Activated naive CD4-positive, alpha-beta T cell treated with anti-CD3 and anti-CD28 coated beads for 36 hours (primary cell): ENCODE measurements at regions not wholly inside any gene's neighbourhood (a gene's known extent, or its start where the extent isn't known, plus 50 kb on each side); places are given as distances from the start of the nearest gene placed in this dataset.

ENCODE experiments used
- CTCF ChIA-PET: fragments of 350-600 bp; sonication (Branson Sonifier 250); formaldehyde crosslinking; loops from one replicate; lab custom pipeline; 2021; ENCODE audit warnings: antibody characterized with exemption; lab: Charles Lee
- DNase-seq: peaks from one replicate; pipeline ENCODE4 v3.0.0-alpha.2; 2020
- H3K27ac Mint-ChIP-seq: one replicate; pipeline ENCODE4 v1.8.0; 2021; ENCODE audit warnings: mild to moderate bottlenecking, mixed read lengths
- H3K27me3 Mint-ChIP-seq: one replicate; pipeline ENCODE4 v1.8.0; 2021; ENCODE audit warnings: low read depth, mixed read lengths
- H3K36me3 Mint-ChIP-seq: one replicate; pipeline ENCODE4 v1.8.0; 2021; ENCODE audit warnings: low read depth, mixed read lengths
- H3K4me1 Mint-ChIP-seq: one replicate; pipeline ENCODE4 v1.8.0; 2021; ENCODE audit warnings: low read depth, mixed read lengths
- H3K4me3 Mint-ChIP-seq: one replicate; pipeline ENCODE4 v1.8.0; 2021; ENCODE audit warnings: mild to moderate bottlenecking, moderate library complexity, mixed read lengths
- H3K9me3 Mint-ChIP-seq: one replicate; pipeline ENCODE4 v1.8.0; 2021; ENCODE audit warnings: mixed read lengths
- intact Hi-C: fragments of 100-400 bp; cut with micrococcal nuclease; formaldehyde crosslinking; loops from one replicate; pipeline ENCODE4 v1.15.1; 2023

DNA sequence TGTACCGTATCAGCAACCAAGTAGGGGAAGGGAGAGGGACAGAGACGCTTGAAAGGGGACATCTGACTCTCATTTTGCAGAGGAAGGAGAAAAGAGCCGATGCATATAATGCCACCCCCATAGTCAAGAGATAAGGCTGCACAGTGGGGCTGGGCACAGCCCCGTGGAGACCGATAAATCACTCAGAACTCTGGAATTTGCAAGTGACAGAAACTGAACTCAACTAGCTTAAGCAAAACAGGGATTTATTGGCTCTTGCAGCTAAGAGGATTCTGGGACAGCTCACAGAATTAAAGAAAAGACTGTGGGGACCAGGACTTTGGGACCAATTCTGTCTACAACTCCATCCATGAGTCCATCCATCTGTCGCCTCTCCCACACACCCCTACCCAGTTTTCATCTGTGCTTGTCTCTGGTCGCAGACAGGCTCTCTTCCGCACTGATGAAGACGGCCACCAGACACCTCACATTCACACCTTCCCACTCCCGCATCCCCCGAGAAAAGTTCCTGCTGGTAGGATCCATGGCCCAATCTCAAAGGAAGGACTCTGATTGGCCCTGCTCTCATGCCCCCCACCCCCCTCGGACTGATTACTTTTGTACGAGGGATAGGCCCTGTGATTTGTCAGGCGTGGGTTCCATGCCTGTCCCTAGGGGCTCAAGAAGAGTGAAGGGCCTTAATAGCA, 105.9 kb upstream of the RPL38 start:
- no peak overlapping the region for H3K27ac Mint-ChIP-seq
- no peak for DNase-seq
- peaks cover 6% of the 10 kb centered on the region for H3K27me3 Mint-ChIP-seq
- no peaks in the 10 kb centered on the region for H3K9me3 Mint-ChIP-seq
- H3K36me3 Mint-ChIP-seq = no peaks in the 10 kb centered on the region
- intact Hi-C loops = no loop called here
- H3K4me3 Mint-ChIP-seq = no peak overlapping the region
- no peaks in the 10 kb centered on the region for H3K4me1 Mint-ChIP-seq
- CTCF ChIA-PET = no interaction called here

DNA sequence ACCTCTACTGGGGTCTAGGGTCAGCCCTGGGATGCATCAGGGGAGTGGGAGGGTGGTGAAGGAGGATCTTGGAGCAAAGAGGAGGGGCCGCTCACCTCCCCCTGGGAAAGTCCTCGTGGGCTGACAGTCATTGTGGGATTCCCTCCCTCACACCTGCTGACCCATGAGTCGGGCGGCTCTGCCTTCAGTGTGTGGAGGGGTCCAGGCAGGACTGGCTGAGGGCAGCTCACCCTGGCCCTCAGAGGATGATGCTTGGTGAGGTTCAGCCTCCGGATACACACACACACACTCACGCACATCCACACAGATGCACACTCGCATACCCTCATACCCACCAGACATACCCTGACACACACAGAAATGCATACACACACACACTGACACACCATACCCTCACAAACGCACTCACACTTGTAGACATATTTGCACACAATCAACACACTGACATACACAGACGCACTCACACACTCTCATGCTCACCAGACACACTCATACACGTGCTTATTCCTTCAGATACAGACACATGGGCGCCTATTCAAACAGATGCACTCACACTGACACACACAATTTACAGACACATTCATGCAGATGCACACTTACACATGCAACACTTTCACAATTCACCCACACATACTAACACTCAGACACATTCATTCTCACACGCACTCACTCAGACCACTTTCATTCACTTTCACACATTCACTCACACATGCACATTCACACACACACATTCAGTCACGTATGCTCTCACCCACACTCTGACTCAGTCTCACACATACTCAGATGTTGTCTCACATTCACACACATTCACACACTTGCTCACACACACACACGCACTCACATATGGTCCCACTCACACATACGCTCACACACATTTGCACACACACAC, 105.1 kb upstream of the RPL38 start:
- Mint-ChIP-seq H3K27ac (no peak overlapping the region), H3K9me3 (no peaks in the 10 kb centered on the region), H3K4me1 (no peaks in the 10 kb centered on the region), H3K27me3 (peaks cover 9% of the 10 kb centered on the region), H3K36me3 (no peaks in the 10 kb centered on the region), H3K4me3 (no peak overlapping the region)
- no peak for DNase-seq
- intact Hi-C loops = no loop called here
- CTCF ChIA-PET = no interaction called here

DNA sequence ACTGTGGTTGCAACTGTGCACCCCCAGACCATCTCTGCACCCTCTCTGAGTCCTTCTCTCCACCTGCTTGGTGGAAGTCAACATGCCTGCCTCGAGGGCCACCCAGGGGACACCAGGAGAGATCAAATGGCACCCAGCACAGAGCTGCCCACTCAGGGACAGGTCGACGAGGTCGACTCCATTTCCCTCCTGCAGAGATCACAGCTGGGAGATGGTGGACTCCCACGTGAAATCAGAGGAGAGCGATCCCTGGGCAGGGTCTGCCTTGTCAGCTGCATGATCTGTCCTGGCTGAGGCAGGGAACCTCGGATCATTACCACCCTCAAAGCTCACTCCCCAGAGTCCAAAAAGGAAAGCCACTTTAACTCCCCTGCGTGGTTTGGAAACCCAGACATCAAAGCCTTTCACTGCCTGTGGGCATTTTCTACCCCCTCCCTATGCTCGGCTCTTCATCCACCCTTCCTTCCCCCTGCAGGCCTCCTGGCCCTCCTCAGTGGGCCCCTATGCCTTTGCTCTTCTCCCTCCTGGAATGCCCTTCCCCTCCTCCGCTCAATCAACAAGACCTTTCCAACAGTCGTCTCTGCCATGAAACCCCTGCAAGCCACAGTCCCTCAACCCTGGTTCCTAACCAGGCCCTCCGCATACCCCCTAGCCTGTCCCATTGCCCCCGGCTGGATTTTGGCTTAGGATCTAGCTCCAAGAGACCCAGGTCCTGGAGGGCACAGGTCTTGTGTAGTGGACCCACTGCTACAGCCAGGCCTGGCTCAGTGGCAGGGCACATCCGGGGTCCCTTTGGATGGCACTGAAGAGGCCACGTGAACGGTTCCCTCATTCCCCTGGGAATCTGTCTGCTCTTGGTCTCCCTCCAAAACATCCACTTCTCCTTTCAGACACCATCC, 103.8 kb upstream of the RPL38 start:
- H3K27me3 Mint-ChIP-seq = peaks cover 9% of the 10 kb centered on the region
- H3K9me3 Mint-ChIP-seq = no peaks in the 10 kb centered on the region
- DNase-seq = no peak
- H3K4me1 Mint-ChIP-seq = no peaks in the 10 kb centered on the region
- no peak overlapping the region for H3K4me3 Mint-ChIP-seq
- CTCF ChIA-PET = interaction anchor here (1.1 kb wide), 1 partner anchor 13 kb away, joined by 9 read pairs; no protein-coding TSS in a partner anchor
- intact Hi-C loops = no loop called here
- no peak overlapping the region for H3K27ac Mint-ChIP-seq
- no peaks in the 10 kb centered on the region for H3K36me3 Mint-ChIP-seq

DNA sequence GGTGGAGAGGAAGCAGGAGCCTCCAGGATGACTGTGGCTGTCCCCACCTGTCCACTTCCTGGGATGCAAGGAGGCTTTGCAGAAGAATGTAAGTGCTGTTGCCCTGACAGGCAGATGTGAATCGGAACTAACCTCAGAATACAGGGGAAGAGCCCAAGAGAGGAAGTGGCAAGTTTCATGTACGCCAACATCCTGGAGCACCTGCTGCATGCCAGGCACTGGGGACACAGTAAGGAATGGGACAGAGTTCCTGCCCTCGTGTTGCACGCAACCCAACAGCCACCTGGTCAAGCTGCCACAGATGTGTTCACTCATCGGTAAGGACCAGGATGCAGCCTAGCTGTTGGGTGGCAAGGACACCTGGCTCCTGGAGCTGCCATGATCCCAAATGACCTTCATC, 98.6 kb upstream of the RPL38 start:
- Mint-ChIP-seq H3K27ac (no peak overlapping the region), H3K9me3 (no peaks in the 10 kb centered on the region), H3K36me3 (no peaks in the 10 kb centered on the region), H3K4me1 (no peaks in the 10 kb centered on the region), H3K27me3 (peaks cover 13% of the 10 kb centered on the region), H3K4me3 (no peak overlapping the region)
- no peak for DNase-seq
- intact Hi-C loops = no loop called here
- CTCF ChIA-PET = no interaction called here

DNA sequence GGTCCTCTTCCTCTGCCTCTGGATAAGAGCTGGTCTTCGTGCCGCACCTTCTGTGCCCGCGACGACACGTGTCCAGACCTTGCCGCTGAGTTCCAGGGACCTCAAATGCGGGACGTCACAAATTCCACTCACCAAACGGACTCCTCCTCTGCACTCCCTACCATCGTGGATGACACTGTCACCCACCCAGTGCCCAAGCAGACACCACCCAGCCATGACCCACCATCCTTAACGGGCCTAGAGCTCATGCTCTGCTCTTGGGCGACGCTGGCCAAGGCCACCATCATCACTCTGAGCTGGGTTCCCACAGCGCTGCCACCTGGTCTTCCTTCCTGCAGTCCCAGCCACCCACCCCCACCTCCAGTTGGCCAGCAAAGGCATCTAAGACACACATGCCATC, 96.4 kb upstream of the RPL38 start:
- CTCF ChIA-PET = interaction anchor here (1.4 kb wide), 1 partner anchor 17 kb away, joined by 5 read pairs; no protein-coding TSS in a partner anchor
- intact Hi-C loops = no loop called here
- H3K4me3 Mint-ChIP-seq = no peak overlapping the region
- H3K36me3 Mint-ChIP-seq = no peaks in the 10 kb centered on the region
- no peaks in the 10 kb centered on the region for H3K9me3 Mint-ChIP-seq
- H3K27ac Mint-ChIP-seq = no peak overlapping the region
- no peaks in the 10 kb centered on the region for H3K4me1 Mint-ChIP-seq
- no peak for DNase-seq
- peaks cover 14% of the 10 kb centered on the region for H3K27me3 Mint-ChIP-seq

DNA sequence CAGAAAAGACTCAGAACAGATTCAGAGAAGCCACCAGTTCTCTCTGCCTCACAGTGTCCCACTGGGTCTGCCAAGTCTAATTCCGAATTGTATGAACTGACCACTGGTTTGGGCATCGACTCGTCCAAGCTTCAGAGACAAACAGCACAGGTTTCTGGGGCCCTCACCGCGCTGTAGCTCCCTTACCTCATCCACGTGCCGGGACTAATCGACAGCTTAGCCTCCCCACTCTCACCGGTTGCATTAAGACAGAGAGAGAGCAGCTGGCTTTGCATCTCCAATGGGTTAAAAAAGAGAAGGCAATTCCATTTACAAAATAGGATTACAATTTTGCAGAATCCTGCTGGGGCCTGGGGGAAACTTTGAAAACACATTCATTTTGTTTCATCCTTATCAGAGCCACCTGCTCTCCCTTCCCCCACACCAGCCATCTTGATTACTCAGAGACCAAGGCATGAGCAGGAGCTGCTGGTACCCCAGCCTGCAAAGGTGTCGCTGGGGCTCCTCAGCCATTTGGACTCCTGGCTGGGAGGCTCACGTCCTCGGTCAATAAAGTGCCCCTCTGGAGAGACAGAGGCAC, 95.3 kb upstream of the RPL38 start:
- CTCF ChIA-PET = interaction anchor here (0.6 to 1.4 kb wide), 2 partner anchors 11 to 18 kb away, joined by 3 to 5 read pairs; no protein-coding TSS in a partner anchor
- no peak for DNase-seq
- intact Hi-C loops = no loop called here
- Mint-ChIP-seq H3K4me3 (no peak overlapping the region), H3K27ac (no peak overlapping the region), H3K9me3 (no peaks in the 10 kb centered on the region), H3K27me3 (peaks cover 8% of the 10 kb centered on the region), H3K36me3 (no peaks in the 10 kb centered on the region), H3K4me1 (no peaks in the 10 kb centered on the region)

DNA sequence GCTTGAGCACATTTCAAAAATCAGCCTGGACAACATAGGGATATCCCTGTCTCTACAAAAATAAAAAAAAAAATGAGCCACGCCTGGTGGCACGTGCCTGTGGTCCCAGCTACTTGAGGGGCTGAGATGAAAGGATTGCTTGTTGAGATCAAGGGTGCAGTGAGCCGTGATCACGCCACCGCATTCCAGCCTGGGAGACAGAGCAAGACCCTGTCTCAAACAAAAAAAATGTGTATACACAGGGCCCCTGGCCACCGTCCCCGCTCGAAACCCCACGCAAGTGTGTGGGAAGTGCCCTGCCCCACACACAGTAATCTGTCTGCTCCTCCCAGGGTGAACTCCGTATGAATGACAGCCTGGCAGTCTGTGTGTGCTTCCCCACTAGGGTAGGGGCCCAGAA, 93.0 kb upstream of the RPL38 start:
- Mint-ChIP-seq H3K4me1 (no peaks in the 10 kb centered on the region), H3K4me3 (no peak overlapping the region), H3K27me3 (peaks cover 8% of the 10 kb centered on the region), H3K36me3 (no peaks in the 10 kb centered on the region), H3K9me3 (no peaks in the 10 kb centered on the region), H3K27ac (no peak overlapping the region)
- DNase-seq = no peak
- intact Hi-C loops = no loop called here
- CTCF ChIA-PET = interaction anchor here (0.6 kb wide), 1 partner anchor 25 kb away, joined by 3 read pairs; no protein-coding TSS in a partner anchor

DNA sequence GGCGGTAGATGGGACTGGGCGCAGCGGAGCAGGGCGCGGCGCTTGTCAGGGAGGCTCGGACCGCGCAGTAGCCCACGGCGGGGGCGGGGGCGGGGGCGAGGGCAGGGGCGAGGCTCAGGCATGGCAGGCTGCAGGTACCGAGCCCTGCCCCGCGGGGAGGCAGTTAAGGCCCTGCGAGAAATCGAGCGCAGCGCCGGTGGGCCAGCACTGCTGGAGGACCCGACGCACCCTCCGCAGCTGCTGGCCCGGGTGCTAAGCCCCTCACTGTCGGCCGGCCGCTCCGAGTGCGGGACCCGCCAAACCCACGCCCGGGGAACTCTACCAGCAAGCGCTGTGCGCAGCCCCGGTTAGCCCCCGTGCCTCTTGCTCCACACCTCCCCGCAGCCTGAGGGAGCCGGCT, 90.2 kb upstream of the RPL38 start:
- H3K27me3 Mint-ChIP-seq = peaks cover 7% of the 10 kb centered on the region
- no peaks in the 10 kb centered on the region for H3K36me3 Mint-ChIP-seq
- no peak for DNase-seq
- CTCF ChIA-PET = no interaction called here
- H3K27ac Mint-ChIP-seq = no peak overlapping the region
- no peaks in the 10 kb centered on the region for H3K9me3 Mint-ChIP-seq
- H3K4me3 Mint-ChIP-seq = no peak overlapping the region
- intact Hi-C loops = no loop called here
- no peaks in the 10 kb centered on the region for H3K4me1 Mint-ChIP-seq

DNA sequence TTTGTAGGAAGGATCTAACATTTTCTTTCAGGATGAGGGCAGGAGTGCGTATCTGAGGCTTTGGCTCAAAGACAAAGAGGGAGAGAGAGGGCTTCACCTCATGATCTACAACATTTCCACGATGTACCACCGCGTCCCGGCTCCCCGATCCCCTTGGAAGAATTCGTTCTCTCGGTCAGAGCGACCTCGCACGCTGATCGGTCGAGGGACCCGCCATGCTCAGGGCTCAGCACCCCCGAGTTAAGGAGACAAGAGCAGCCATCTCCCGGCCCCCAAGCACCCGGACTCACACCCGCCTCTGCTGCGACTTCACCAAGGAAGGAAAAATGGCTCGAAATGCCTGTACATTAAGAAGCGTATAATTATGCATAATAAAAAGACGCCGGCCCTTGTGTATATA, 89.5 kb upstream of the RPL38 start:
- intact Hi-C loops = no loop called here
- H3K4me1 Mint-ChIP-seq = no peaks in the 10 kb centered on the region
- peaks cover 10% of the 10 kb centered on the region for H3K27me3 Mint-ChIP-seq
- DNase-seq = no peak
- no peak overlapping the region for H3K4me3 Mint-ChIP-seq
- CTCF ChIA-PET = no interaction called here
- no peaks in the 10 kb centered on the region for H3K9me3 Mint-ChIP-seq
- H3K36me3 Mint-ChIP-seq = no peaks in the 10 kb centered on the region
- H3K27ac Mint-ChIP-seq = no peak overlapping the region

DNA sequence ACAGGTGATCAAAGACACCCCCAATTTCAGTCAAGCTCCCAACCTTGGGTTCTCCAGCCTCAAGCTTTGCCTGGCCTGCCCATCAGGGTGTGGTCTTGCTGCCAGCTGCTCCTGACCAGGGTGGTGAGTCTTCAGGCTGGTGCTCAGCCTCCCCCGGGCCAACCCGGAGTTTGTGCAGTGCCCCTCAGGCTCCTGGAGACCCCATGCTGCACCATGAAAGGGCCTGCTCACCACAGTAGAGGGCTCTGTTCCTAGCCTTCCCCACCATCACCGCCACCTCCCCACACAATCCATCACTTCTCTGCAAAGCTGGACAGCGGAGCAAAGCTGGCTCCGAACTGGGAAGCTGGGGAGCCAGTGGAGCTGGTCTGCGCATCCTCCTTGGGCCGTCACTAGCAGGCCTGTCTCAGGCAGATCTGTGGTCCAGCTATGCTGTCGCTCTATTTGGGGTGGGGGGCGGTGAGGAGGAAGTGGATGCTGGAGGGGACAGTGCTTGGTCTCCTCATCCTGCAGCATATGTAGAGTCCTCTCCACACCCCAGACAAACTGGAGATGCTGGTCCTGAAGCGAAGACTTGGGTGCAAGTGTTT, 88.5 kb upstream of the RPL38 start:
- no peaks in the 10 kb centered on the region for H3K4me1 Mint-ChIP-seq
- no peak overlapping the region for H3K4me3 Mint-ChIP-seq
- no peaks in the 10 kb centered on the region for H3K36me3 Mint-ChIP-seq
- H3K9me3 Mint-ChIP-seq = no peaks in the 10 kb centered on the region
- peaks cover 10% of the 10 kb centered on the region for H3K27me3 Mint-ChIP-seq
- H3K27ac Mint-ChIP-seq = no peak overlapping the region
- intact Hi-C loops = no loop called here
- CTCF ChIA-PET = no interaction called here
- DNase-seq = no peak

DNA sequence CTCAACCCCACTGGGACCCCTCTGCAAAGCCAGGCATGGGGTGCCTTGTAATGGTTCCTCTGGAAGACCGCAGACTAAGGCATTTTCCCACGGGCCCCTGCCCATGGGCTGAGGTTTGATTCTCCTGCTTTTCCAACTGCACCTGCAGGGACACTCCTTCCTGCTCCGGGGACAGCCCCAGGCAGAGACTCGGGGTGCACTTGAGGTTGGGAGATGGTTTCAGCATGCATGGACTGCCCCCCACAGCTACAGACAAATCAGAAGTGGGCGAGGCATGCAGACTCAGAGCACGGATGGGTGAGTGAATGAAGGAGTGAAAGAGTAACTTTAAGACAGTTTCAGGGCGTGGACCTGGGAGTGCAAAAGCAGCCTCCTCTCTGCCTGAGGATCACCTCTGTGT, 87.9 kb upstream of the RPL38 start:
- intact Hi-C loops = no loop called here
- Mint-ChIP-seq H3K4me1 (no peaks in the 10 kb centered on the region), H3K36me3 (no peaks in the 10 kb centered on the region), H3K4me3 (no peak overlapping the region), H3K27me3 (peaks cover 9% of the 10 kb centered on the region), H3K9me3 (no peaks in the 10 kb centered on the region), H3K27ac (no peak overlapping the region)
- DNase-seq = no peak
- CTCF ChIA-PET = no interaction called here
